ENCODE measurements at regions not wholly inside any gene's neighbourhood (a gene's known extent, or its start where the extent isn't known, plus 50 kb on each side); places are given as distances from the start of the nearest gene placed in this dataset.

GRCh38 chr3:84621823-84622222 lies 337.0 kb upstream of the CADM2 start:
- no peak for DNase-seq (ENCODE audit: low read depth)
- TF ChIP-seq CTCF (IDR thresholded peaks at IDR 0.05; ENCODE audit: control insufficient read depth, insufficient read depth, low read depth, low read length, missing control alignments), result no peak
- H3K4me3 ChIP-seq (ENCODE audit: control insufficient read depth, low read depth, low read length), result no peak overlapping the region

- no peak for TF ChIP-seq CTCF (IDR thresholded peaks at IDR 0.05; ENCODE audit: control insufficient read depth, insufficient read depth, low read depth, low read length, missing control alignments)
- no peak overlapping the region for H3K4me3 ChIP-seq (ENCODE audit: control insufficient read depth, low read depth, low read length)
- DNase-seq (ENCODE audit: low read depth), result no peak
Measured at GRCh38 chr3:84634668-84635067, 324.1 kb upstream of the CADM2 start.

- DNase-seq (ENCODE audit: low read depth), result no peak
- no peak for TF ChIP-seq CTCF (IDR thresholded peaks at IDR 0.05; ENCODE audit: control insufficient read depth, insufficient read depth, low read depth, low read length, missing control alignments)
- no peak overlapping the region for H3K4me3 ChIP-seq (ENCODE audit: control insufficient read depth, low read depth, low read length)
Measured at GRCh38 chr3:84637272-84637671, 321.5 kb upstream of the CADM2 start.

GRCh38 chr3:84666468-84666867 lies 292.3 kb upstream of the CADM2 start:
- no peak for DNase-seq (ENCODE audit: low read depth)
- H3K4me3 ChIP-seq (ENCODE audit: control insufficient read depth, low read depth, low read length), result no peak overlapping the region
- TF ChIP-seq CTCF (IDR thresholded peaks at IDR 0.05; ENCODE audit: control insufficient read depth, insufficient read depth, low read depth, low read length, missing control alignments), result no peak

- no peak for TF ChIP-seq CTCF (IDR thresholded peaks at IDR 0.05; ENCODE audit: control insufficient read depth, insufficient read depth, low read depth, low read length, missing control alignments)
- H3K4me3 ChIP-seq (ENCODE audit: control insufficient read depth, low read depth, low read length), result no peak overlapping the region
Measured at GRCh38 chr3:84679211-84679610, 279.6 kb upstream of the CADM2 start.

GRCh38 chr3:84680700-84681099 lies 278.1 kb upstream of the CADM2 start:
- TF ChIP-seq CTCF (IDR thresholded peaks at IDR 0.05; ENCODE audit: control insufficient read depth, insufficient read depth, low read depth, low read length, missing control alignments), result no peak
- no peak overlapping the region for H3K4me3 ChIP-seq (ENCODE audit: control insufficient read depth, low read depth, low read length)
- DNase-seq (ENCODE audit: low read depth), result no peak

More at GRCh38 chr3:84679211-84679610, 279.6 kb upstream of the CADM2 start:
- no peak for DNase-seq (ENCODE audit: low read depth)

- no peak for DNase-seq (ENCODE audit: low read depth)
- no peak for TF ChIP-seq CTCF (IDR thresholded peaks at IDR 0.05; ENCODE audit: control insufficient read depth, insufficient read depth, low read depth, low read length, missing control alignments)
- H3K4me3 ChIP-seq (ENCODE audit: control insufficient read depth, low read depth, low read length), result no peak overlapping the region
Measured at GRCh38 chr3:84683493-84683892, 275.3 kb upstream of the CADM2 start.

Data from AG09309 (cell line).